ENCODE measurements at regions not wholly inside any gene's neighbourhood (a gene's known extent, or its start where the extent isn't known, plus 50 kb on each side); places are given as distances from the start of the nearest gene placed in this dataset.

DNA sequence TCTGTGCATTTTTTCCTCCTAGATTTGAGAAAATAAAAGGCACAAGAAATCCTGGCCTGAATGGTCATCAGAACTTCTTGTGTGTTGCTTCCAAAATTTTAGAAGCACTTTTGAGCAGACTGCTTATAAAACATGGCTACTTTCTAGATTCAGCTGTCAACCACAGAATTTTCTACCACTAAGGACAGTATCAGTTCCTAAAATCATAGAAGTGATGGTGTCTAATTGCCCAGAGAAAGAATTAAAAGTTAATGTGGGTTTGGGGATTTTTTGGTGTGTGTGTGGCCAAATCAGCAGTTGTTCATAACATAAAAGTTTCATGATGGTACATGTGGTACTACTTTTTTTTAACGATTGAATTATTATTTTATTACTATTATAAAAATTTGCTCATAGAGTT lies 171.4 kb upstream of the SNX7 start:
- TF ChIP-seq, protein P1, sequence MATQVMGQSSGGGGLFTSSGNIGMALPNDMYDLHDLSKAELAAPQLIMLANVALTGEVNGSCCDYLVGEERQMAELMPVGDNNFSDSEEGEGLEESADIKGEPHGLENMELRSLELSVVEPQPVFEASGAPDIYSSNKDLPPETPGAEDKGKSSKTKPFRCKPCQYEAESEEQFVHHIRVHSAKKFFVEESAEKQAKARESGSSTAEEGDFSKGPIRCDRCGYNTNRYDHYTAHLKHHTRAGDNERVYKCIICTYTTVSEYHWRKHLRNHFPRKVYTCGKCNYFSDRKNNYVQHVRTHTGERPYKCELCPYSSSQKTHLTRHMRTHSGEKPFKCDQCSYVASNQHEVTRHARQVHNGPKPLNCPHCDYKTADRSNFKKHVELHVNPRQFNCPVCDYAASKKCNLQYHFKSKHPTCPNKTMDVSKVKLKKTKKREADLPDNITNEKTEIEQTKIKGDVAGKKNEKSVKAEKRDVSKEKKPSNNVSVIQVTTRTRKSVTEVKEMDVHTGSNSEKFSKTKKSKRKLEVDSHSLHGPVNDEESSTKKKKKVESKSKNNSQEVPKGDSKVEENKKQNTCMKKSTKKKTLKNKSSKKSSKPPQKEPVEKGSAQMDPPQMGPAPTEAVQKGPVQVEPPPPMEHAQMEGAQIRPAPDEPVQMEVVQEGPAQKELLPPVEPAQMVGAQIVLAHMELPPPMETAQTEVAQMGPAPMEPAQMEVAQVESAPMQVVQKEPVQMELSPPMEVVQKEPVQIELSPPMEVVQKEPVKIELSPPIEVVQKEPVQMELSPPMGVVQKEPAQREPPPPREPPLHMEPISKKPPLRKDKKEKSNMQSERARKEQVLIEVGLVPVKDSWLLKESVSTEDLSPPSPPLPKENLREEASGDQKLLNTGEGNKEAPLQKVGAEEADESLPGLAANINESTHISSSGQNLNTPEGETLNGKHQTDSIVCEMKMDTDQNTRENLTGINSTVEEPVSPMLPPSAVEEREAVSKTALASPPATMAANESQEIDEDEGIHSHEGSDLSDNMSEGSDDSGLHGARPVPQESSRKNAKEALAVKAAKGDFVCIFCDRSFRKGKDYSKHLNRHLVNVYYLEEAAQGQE (IDR thresholded peaks at IDR 0.05; ENCODE audit: insufficient replicate concordance, low read depth), result no peak
- TF ChIP-seq, protein P2, sequence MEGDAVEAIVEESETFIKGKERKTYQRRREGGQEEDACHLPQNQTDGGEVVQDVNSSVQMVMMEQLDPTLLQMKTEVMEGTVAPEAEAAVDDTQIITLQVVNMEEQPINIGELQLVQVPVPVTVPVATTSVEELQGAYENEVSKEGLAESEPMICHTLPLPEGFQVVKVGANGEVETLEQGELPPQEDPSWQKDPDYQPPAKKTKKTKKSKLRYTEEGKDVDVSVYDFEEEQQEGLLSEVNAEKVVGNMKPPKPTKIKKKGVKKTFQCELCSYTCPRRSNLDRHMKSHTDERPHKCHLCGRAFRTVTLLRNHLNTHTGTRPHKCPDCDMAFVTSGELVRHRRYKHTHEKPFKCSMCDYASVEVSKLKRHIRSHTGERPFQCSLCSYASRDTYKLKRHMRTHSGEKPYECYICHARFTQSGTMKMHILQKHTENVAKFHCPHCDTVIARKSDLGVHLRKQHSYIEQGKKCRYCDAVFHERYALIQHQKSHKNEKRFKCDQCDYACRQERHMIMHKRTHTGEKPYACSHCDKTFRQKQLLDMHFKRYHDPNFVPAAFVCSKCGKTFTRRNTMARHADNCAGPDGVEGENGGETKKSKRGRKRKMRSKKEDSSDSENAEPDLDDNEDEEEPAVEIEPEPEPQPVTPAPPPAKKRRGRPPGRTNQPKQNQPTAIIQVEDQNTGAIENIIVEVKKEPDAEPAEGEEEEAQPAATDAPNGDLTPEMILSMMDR (IDR thresholded peaks at IDR 0.05; ENCODE audit: insufficient read depth, low read length), result no peak
- no peak for TF ChIP-seq POLR2AphosphoS5 (IDR thresholded peaks at IDR 0.05; ENCODE audit: low read depth)
- no peak for TF ChIP-seq GABPA (IDR thresholded peaks at IDR 0.05; ENCODE audit: low read depth)
- no peak for TF ChIP-seq SPI1 (IDR thresholded peaks at IDR 0.05; ENCODE audit: borderline replicate concordance, low read depth)
